Femur (tissue), 1 donor: ENCODE measurements at regions not wholly inside any gene's neighbourhood (a gene's known extent, or its start where the extent isn't known, plus 50 kb on each side); places are given as distances from the start of the nearest gene placed in this dataset.
A peak's percentile ranks its signal among the peaks of the same experiment; 100 is the strongest.
"Not testable (repeated sequence)": the region's sequence is repeated elsewhere in the genome, so short reads cannot be mapped to it uniquely, and the experiment has no call there.

Experiments
- DNase-seq: peaks from one replicate; pipeline ENCODE4 v3.0.0-alpha.2; 2017

DNA sequence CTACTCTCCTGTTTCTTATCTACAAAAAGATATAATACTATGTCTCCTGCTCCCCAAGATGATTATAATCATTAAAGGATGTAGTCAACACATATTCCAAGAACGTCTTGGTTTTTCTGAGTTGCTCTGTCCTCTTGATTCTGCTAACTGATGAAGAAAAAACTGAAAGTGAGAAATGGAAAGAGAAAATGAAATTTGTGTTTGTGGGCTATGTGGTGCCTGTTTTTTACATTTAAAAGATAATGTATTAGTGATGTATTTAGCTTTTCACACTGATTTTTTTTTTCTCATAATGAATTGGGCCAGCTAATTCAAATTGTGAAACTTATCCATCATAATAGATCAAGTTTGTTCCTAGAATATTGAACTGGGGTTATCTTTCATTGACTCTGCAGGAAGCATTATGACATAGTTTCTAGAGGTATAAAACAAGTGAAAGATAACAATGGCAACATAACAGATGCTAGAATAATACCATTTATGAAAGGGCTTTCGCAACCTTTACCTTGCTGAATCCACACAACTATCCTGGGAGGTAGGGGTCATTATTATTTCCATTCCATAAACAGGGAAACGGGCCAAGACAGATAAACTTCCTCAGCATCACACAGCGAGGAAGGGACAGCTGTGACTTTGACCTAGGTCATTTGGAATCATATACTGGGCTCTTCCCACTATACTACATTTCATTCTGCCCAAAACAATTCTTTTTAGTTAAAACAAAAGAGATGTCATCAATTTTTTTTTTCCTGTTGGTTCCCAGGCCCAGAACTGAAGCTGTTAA is 336.7 kb downstream of the GJA1 start:
- no peak for DNase-seq

DNA sequence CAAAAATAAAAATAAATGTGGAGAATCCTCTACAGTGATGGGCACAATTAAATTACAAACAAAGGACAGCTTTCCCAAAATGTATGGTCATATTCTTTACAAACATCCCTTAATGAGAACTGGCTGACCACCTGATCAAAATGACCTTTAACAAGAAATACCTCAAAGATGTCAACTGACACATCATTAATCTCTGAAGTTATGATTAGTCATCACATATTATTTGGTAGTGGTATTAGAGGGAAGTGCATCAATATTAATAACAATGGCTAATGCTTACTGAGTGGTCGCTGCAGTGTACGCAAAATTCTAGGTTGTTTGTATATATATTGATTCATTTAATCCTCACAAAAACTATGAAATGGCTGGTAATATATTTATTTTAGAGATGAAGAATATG is 340.6 kb downstream of the GJA1 start:
- no peak for DNase-seq

DNA sequence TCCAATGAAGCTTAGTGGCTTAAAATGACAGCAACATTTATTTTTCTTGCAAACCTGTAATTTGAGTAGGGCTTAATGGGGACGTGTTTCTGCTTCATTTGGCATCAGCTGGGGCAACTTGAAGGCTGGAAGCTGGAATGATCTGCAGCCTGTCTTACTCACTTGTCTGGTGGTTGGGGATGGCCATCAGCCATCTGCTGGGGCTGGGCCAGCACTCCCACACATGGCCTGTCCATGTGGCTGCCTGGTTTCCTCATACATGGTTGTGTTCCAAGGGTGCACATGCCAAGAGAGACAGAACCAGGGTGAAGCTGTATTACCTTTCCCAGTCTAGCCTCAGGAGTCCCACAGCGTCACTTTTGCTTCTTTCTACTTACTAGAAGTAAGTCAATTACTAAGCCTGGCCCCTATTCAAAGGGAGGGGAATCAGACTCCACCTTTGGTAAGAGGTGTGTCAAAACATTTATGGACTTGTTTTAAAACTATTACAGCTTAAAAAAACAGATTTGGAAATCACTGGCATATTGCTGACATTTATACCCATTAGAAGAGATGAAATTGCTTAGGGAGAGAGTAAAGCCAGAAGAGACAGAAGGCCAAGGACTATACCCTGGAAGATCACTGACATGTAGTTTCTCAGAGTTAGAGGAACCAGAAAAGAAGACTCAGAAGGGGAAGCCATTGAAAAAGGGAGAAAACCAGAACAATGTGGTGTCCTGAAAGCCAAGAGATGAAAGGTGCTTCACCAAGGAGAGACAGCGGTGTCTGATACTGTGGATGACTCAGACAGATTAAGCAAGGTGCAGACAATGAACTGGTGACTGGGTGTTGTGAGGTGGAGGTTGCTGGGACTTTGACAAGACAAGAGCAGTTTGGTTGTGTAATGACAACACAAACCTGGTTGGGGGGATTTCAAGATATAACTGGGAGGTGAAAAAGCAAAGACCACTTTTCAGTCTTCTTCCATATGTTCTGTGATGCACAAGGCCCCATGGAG is 345.2 kb downstream of the GJA1 start:
- DNase-seq = peak; percentile 90

DNA sequence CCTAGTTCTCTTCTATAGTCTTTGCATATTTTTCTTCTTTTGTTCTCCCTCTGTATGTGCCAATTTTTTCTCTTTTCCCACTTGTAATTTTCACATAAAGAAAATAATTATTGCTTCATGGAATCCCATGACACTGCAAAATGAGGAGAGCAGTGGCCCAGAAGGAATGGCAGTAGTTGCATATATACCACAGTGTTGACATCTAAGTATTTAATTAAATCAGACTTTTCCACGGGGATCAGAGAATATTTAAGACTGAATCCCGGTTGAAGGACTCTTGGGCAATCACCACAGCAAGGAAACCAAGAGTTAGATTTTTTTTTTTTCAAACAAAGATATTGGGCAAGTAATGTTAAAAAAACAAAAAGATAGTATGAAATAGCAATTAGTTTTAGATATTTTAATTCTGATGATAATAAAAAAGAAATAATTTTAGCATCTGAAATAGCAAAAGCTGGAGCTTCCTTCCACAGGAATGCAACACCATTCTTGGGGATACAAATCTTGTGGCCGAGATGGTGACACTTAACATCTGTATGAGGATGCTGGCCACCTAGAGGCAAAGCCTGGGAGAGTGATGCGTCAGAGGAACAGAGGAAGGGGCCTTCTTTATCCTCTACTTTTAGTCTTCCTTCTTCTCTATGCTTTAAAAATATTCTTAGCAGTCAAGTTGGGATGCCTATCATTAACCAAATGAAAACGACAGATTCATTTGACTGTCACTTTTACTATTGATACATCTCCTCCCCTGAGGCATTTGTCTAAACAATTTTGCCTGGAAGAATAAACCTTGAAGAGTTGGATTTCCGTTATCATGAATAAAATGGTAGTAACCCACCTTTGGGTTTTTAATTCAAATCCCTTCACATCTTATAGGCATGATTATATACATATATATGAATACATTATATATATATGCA is 356.2 kb downstream of the GJA1 start:
- no peak for DNase-seq

DNA sequence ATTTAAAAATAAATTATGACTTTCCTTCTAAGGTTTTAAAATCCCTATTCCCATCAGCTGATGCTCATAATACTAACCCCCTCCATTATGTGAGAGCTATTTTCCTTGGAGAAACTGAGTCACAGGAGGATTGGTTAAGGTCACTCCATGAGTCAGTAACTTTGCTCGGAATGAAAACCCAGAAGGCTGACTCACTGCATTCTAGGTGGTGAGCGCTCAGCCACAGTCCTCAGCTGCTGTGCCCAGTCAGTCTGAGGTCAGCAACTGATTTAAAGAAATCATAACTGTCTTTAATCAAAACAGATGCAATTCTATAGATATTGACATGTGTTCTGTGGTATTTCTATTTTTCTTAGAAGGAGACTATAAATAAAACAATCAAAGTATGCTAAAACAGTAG is 359.2 kb downstream of the GJA1 start:
- peak; percentile 53 for DNase-seq

DNA sequence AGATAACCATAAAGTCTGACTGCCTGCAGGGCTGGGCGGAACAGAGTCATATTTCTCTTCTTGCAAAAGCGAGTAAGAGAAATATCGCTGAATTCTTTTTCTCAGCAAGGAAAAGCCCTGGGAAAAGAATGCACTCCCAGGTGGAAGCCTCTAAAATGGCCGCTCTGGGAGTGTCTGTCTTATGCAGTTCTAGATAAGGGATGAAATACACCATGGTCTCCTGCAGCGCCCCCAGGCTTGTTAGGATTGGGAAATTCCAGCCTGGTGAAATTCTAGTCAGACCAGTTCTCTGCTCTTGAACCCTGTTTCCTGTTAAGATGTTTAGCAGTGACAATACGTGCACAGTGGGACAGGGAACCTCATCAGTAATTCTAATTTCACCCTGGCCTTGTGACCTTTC is 362.2 kb downstream of the GJA1 start:
- not testable (repeated sequence) for DNase-seq

DNA sequence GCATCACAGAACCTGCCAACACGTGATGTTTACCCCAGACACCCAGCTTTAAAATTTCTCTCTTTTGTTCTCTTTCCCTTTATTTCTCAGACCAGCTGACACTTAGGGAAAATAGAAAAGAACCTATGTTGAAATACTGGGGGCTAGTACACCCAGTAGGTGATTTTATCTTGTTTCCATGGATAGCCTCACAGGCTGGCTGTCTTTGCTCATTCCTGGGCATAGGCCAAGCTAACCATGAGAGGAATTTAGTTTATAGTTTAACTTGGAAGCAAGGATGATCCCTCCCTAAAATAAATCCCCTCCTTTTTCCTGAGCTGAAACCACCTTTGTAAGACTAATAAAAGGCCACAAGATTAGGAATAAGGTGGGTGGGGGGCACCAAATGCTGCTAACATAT is 362.7 kb downstream of the GJA1 start:
- DNase-seq = not testable (repeated sequence)

DNA sequence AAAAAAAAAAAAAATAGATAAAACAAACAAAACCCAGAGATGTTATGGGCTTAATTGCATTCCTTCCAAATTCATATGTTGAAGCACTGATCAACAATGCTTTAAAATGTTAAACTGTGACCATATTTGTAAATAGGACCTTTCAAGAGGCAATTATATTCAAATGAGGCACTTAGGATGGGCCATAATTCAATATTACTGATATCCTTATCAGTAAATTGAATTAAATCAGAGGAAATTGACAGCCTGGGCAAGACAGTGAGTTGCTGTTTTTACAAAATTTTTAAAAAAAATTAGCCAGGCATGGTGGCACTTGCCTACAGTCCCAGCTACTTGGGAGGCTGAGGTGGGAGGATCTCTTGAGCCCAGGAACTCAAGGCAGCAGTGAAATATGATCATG is 364.1 kb downstream of the GJA1 start:
- DNase-seq = no peak

DNA sequence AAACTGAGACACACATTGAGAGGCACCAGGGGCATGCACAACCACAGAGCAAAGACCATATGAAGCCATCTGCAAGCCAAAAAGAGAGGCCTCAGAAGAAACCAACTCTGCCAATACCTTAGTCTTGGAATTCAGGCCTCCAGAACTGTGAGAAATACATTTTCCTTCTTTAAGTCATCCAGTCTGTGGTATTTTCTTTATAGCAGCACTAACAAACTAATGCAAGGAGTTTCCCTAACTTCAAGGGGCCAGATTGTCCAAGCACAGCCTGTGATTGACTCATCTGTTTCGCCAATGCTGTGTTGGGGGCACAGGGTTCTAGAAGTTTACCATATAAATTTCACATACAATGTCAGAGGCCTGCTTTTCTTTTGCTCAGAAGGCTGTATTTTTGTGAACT is 364.6 kb downstream of the GJA1 start:
- no peak for DNase-seq

DNA sequence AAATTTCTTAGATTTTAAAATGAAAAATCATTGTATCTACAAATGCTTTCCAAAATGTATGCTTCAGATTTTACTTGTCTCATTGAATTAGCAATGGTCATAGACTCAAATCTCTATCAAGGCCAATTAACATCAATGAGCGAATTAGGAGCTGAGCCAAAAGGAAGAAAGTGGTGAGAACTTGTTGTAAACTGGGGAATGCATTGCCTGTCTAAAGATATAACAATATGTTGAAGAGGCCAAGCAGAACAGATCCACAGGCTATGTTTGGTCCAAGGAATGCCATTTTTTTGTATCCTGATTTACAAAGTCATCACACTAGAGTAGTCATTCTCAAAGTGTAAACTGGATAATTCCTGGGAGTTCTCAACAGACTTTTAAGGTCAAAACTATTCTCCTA is 370.7 kb downstream of the GJA1 start:
- no peak for DNase-seq

DNA sequence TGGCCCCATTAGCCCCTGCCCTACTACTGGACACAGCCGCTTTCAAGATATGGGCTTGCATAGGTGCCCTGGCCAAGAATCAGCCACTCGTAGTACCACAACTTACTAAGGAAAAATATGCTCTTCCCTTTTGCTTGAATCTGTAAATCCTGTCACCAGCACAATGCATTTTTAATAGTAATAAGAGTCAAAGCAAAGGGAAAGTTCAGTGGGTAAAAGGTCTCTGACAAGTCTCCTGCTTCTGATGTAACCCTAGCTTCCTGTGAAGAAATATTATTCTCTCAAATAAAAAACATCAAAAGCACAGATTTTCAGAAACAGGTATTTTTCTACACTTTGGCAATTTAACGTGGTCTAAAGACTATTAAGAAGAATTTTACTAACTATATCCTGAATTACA is 373.8 kb downstream of the GJA1 start:
- no peak for DNase-seq

DNA sequence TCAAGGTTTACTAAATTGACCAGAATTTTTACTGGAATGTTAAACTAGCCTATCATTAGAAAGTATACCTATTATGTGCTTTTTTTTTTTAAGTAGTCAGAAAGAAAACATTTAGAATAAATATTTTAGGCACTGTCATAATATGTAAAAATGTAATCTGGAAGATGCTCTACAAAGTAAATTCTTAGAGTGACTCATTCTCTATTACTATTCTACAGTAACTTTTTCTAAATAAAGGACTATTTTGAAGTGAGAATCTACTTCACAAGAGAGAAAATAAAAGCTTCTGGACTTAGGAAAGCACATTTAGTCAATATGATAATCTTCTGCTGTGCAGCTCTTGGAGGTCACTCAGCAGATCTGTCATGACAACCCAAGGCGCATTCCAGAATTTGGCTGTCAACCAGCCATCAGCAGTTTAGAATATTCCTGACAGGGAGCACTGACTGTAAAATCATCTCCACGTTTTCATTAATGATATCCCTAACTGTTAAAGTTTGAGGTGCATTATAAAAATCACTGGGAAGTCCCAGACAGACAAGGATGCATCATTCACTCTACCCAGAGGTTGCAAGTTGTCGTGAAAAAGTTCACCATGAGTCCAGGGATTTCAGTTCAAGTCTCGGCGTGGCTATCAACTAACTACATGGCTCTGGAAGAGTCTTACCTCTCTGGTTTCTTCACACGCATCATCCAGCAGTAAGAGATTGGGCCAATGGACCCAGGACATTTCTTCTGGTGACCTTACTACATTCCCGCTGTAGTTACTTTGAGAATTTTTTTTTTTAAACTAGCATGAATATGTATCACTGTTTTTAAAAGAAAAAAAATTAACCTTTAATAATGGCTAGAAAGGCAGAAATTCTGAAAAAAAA is 374.9 kb downstream of the GJA1 start:
- DNase-seq = no peak

DNA sequence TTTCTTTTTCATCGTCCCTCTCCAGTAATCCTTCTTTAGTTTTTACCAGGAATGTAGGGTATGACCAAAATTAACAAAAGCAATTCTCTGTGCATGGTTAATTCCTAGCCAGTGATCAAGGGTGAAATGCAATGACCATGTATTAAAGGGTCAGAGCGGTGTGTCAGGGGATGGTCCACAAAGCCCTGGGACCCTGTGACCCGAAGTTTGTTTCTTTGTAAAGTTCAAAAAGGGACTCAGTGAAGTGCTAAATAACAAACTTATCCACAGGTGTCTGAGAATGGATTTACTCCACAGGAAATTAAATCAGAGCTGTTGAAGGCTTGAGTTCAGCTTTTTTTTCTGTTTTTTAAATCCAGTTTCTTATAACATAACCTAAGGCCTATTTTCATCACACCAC is 375.7 kb downstream of the GJA1 start:
- DNase-seq = no peak

DNA sequence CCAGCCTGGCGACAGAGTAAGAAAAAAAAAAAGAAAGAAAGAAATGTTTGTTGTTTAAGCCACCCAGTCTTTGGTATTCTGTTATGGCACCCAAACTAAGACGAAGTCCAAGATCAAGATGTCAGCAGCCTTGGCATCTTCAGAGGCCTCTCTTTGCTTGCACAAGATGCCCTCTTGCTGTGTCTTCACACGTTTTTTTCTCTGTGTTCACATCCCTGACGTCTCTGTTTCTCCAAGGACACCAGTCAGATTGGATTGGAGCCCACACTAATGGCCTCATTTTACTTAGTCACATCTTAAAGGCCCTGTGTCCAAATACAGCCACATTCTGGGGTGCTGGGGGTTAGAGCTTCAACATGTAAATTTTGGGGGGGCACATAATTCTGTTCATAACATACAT is 380.9 kb downstream of the GJA1 start:
- no peak for DNase-seq

DNA sequence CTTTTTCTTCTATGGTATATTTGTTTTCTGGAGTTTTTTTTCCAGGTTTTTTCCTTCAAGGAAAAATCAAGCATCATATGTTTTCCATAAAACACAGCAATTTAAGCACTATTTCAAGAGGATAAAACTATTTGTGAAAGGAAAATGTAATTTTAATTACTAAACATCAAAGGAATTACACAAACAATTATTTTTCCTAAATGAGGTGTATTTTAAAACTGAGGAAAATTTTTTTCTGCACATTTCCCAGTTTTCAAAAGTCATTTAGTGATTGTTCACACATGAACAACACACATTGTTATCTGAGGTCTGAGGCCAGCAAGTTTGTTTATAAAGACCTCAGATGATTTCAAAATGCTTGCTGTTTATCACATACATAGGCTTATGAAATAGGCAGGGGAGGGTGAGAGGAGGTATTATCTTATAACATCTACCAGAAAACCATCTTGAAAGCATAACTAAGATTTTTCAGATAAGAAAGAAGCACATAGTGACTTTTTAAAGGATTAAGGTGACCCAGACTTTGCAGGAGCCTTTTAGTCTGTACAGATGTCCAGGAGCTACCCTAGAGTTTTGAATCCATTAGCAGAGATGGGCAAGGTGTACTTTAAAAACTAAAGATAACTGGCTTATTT is 381.6 kb downstream of the GJA1 start:
- no peak for DNase-seq

DNA sequence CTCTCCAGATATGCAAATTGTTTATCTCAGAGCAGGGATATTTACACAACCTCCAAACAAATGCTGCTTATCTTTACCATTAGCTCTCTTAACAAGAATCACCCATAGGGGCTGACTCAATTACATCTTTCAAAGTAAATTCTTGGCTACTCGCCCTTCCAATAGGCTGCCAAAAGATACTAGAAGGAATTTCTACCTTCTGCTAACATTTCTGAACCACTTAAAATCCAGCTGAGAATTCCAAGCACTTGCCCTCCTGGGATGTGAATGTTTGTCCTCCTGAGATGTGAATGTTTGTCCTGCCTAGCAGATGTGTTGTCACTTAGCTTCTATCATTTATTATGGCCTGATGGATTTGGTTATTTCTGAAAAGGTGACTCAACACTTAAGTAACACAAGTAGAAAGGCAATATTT is 388.0 kb downstream of the GJA1 start:
- DNase-seq = no peak

DNA sequence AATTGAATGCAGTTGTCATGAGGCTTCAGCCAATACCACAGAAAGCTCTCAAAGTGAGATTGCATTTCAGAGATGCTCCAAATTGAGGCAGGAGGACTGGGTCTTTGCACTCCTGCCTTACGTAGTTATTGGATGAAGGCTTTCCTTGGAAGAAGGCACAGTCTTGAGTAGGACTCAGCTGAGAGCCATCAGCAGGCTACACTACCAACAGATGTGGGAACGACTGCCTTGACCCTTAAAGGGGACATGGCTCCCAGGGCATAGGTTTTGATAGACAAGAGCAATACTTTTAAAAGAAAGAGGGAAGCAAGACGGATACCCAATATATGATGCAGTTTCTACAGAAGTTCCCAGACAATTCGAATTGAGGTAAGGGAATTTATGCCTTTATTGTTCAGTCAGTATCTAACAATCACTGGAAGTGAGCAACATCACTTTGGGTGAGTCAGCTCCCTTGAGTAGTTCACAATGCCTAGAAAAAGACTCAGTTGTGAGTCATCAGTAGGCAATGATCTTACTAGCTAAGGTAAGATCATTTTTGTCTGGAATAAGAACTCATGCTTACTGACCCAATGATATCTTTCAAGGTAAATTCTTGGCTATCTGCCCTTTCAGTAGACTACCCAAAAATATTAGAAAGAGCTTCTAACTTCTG is 390.8 kb downstream of the GJA1 start:
- DNase-seq = no peak

DNA sequence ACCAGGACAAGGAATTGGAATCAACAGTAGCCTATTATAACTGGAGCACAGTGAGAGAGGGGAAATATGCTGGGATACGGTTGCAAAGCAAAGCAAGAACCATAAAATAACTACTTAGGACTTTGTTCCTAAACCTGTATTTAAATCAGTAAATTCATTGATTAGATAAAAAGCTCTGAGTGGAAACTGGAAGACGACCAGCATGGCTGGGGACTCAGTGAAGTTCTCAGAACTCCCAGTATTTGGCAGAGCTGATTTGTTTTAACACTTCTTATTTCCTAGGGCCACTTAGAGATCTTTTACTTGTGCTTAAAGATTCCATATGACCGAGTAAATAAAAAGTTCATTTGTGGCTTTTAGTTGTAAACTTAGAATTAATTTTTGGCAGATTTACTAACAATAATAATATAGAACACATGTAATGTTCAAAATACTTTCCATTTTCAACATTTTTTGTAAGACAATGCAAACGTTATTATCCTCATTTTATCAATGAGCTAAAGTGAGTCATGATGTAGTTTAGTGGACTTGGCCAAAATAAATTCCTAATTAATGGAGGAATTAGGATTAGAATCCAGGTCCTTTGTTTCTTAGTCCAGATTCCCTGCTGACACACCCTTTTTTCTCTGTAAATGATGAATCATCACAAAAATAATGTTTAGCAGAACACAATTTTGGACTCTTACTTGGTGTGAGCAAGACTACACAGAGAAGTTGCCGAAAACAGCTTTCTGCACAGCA is 392.9 kb downstream of the GJA1 start:
- DNase-seq = no peak

DNA sequence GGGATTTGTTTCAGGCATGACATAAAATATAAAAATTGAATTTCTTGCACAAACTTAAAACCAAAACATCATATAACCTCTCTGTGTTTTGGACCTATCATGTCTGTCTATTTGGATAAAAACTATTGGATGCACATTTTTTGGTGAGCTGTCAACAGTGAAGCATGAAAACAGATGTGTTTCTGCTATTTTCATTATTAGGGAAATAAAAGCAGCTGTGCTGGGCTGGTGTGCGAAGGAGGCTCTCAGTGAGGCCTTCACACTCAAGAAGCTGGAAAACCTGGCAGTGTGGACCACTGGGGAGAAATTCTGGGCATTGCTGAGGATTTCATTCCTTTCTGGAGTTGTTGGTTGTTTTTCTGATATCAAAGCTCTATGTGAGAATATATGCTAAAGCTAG is 395.3 kb downstream of the GJA1 start:
- DNase-seq = peak; percentile 71

DNA sequence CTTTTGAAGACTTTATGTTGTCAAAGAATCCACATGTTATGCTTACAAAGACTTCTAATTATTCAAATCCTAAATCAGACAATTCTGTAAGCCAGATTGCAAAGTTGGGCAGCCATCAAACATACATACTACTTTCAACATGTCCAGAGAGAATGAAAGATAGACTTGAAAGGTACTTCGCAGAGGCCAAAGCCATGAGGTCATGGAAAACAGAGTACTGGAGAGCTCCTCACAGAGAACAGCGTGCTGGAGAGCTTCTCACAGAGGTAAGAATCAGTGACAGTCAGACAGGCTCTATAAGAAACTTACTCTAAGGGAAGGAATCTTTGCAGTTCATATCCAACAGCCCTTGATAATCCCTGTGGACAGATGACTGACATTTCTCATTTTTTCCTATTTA is 400.2 kb downstream of the GJA1 start:
- peak; percentile 27 for DNase-seq
